ENCODE measurements at regions not wholly inside any gene's neighbourhood (a gene's known extent, or its start where the extent isn't known, plus 50 kb on each side); places are given as distances from the start of the nearest gene placed in this dataset.

GRCh38 chr6:130303431-130303830 lies 62.4 kb upstream of the TMEM200A start (continued):
- TF ChIP-seq SIN3A (IDR thresholded peaks at IDR 0.05; ENCODE audit: borderline replicate concordance in 2 of 2, control insufficient read depth in 1 of 2, low read depth in 2 of 2, low read length in 2 of 2) (no peak), ARID3B (CRISPR knock-in tag; IDR thresholded peaks at IDR 0.05; ENCODE audit: borderline replicate concordance) (no peak), CREM (IDR thresholded peaks at IDR 0.05; ENCODE audit: low read depth) (no peak), FOSL1 (tag; conservative IDR thresholded peaks at IDR 0.05) (no peak), NR0B1 (IDR thresholded peaks at IDR 0.05; ENCODE audit: partially characterized antibody) (no peak), FOXA3 (CRISPR knock-in tag; conservative IDR thresholded peaks at IDR 0.05 in 1 of 2, IDR thresholded peaks at IDR 0.05 in 1 of 2) (no peak), RBM25 (IDR thresholded peaks at IDR 0.05; ENCODE audit: low read depth, low read length, severe bottlenecking) (no peak), PHF21A (IDR thresholded peaks at IDR 0.05; ENCODE audit: borderline replicate concordance, low read depth) (no peak)

GRCh38 chr6:130298258-130298657 lies 67.6 kb upstream of the TMEM200A start:
- BruUV-seq (replicated peaks): no TSS peak
- H3K36me3 ChIP-seq (ENCODE audit: control insufficient read depth, insufficient read depth, low read length): no peaks in the 10 kb centered on the region
- CTCF ChIA-PET (ENCODE audit: low intra/inter-chr PET ratio): no interaction called here
- under 1% methylated on average over 6 of the region's 6 CpGs for WGBS (ENCODE audit: insufficient coverage, low coverage, missing lambda C conversion rate)
- no peak overlapping the region for H3K9ac ChIP-seq (ENCODE audit: insufficient read depth in 1 of 2, low read depth in 2 of 2, low read length in 2 of 2)
- in situ Hi-C loops (cut with MboI) (no loop called here), intact Hi-C loops (cut with micrococcal nuclease) (no loop called here)
- no peaks in the 10 kb centered on the region; a peak in 1 of 5 replicates for H3K27me3 ChIP-seq (ENCODE audit: control insufficient read depth in 2 of 2, insufficient read depth in 2 of 2, low read length in 2 of 2)
- no peaks in the 10 kb centered on the region for H3K9me3 ChIP-seq (replicated peaks; ENCODE audit: control insufficient read depth, insufficient read depth, low read depth, low read length)
- no peaks in the 10 kb centered on the region for H3K79me2 ChIP-seq (ENCODE audit: control insufficient read depth, insufficient read depth, low read length)
- POLR2A ChIA-PET: no interaction called here
- FAIRE-seq (no peak), DNase-seq (ENCODE audit: extremely low read depth in 1 of 4, low spot score in 3 of 4) (no peak), ATAC-seq (no peak)
- H3K4me2 ChIP-seq (ENCODE audit: insufficient read depth, low read length): no peak overlapping the region
- H3K27ac ChIP-seq (ENCODE audit: extremely low read depth, low read depth, low read length): no peak overlapping the region
- H4K20me1 ChIP-seq (replicated peaks; ENCODE audit: control insufficient read depth, insufficient read depth, low read length): no peaks in the 10 kb centered on the region
- no peaks in the 10 kb centered on the region for H3K9me1 ChIP-seq (ENCODE audit: control insufficient read depth, insufficient read depth, low read length)
- H3K4me1 ChIP-seq (replicated peaks in 1 of 2; ENCODE audit: control insufficient read depth in 2 of 2, insufficient read depth in 2 of 2, low read length in 2 of 2): no peaks in the 10 kb centered on the region
- H3K4me3 ChIP-seq: no peak overlapping the region
- H2AFZ ChIP-seq (ENCODE audit: low read depth, low read length): no peak overlapping the region
- TF ChIP-seq TRIM28 (IDR thresholded peaks at IDR 0.05): no peak
- TF ChIP-seq ZNF146 (CRISPR knock-in tag; IDR thresholded peaks at IDR 0.05; ENCODE audit: unreplicated experiment): no peak
- no peak for TF ChIP-seq ZNF77 (CRISPR knock-in tag; IDR thresholded peaks at IDR 0.05)
- no peak for TF ChIP-seq FOXP1 (CRISPR knock-in tag; IDR thresholded peaks at IDR 0.05)
- TF ChIP-seq SRSF9 (IDR thresholded peaks at IDR 0.05; ENCODE audit: borderline replicate concordance, low read depth, low read length): no peak
- TF ChIP-seq BRF1 (IDR thresholded peaks at IDR 0.05; ENCODE audit: borderline replicate concordance, extremely low read depth, insufficient read length): no peak
- TF ChIP-seq BHLHE40 (IDR thresholded peaks at IDR 0.05; ENCODE audit: low read length): no peak
- TF ChIP-seq ZNF133 (CRISPR knock-in tag; IDR thresholded peaks at IDR 0.05): no peak
- no peak for TF ChIP-seq CBFA2T2 (conservative IDR thresholded peaks at IDR 0.05)
- no peak for TF ChIP-seq CCNT2 (IDR thresholded peaks at IDR 0.05; ENCODE audit: borderline replicate concordance, extremely low read depth, insufficient read length, low read depth, low read length)
- TF ChIP-seq CREB1 (IDR thresholded peaks at IDR 0.05): no peak
- no peak for TF ChIP-seq CREB1 (CRISPR knock-in tag; IDR thresholded peaks at IDR 0.05)
- no peak for TF ChIP-seq RHOXF2B (CRISPR knock-in tag; conservative IDR thresholded peaks at IDR 0.05)
- no peak for TF ChIP-seq ZBTB17 (CRISPR knock-in tag; IDR thresholded peaks at IDR 0.05)
- no peak for TF ChIP-seq MAFG (tag; conservative IDR thresholded peaks at IDR 0.05)

Data from K562 (cell line).